Tibial nerve (tissue), 4 donors: ENCODE measurements at regions not wholly inside any gene's neighbourhood (a gene's known extent, or its start where the extent isn't known, plus 50 kb on each side); places are given as distances from the start of the nearest gene placed in this dataset.

Experiments used
- CTCF ChIP-seq, 5 experiments: fragments of 200-600 bp in 3 of 5; fragments of 450-650 bp in 2 of 5; sonication (generic) in 3 of 5; IDR thresholded peaks; one replicate each; pipeline ENCODE4 v1.5.1; 2016 to 2019; ENCODE audit warnings: antibody characterized with exemption in 5 of 5, mild to moderate bottlenecking in 3 of 5, moderate library complexity in 2 of 5
- EP300 ChIP-seq, 2 donors: sonication (generic); formaldehyde crosslinking; IDR thresholded peaks; one replicate each; pipeline ENCODE4 v1.6.1; 2017; ENCODE audit warnings: antibody characterized with exemption in 2 of 2, mild to moderate bottlenecking in 1 of 2
- POLR2A ChIP-seq, 2 donors: fragments of 450-650 bp; IDR thresholded peaks; one replicate each; pipeline ENCODE4 v1.6.1; 2017; ENCODE audit warnings: antibody characterized with exemption in 2 of 2, mild to moderate bottlenecking in 2 of 2, moderate library complexity in 2 of 2

GRCh38 chr10:4013651-4014121 lies 228.7 kb upstream of the KLF6 start:
- TF ChIP-seq CTCF (IDR thresholded peaks at IDR 0.05) = no peak
- no peak for TF ChIP-seq POLR2A (IDR thresholded peaks at IDR 0.05)
- TF ChIP-seq EP300 (IDR thresholded peaks at IDR 0.05) = no peak
